ENCODE measurements at regions not wholly inside any gene's neighbourhood (a gene's known extent, or its start where the extent isn't known, plus 50 kb on each side); places are given as distances from the start of the nearest gene placed in this dataset.

GRCh38 chr21:28086861-28087581 is 905.7 kb downstream of the LTN1 start:
- no peaks in the 10 kb centered on the region for H3K79me2 ChIP-seq (ENCODE audit: control insufficient read depth, insufficient read depth, low read length)
- POLR2A ChIA-PET = no interaction called here
- H3K36me3 ChIP-seq (ENCODE audit: control insufficient read depth, insufficient read depth, low read length) = no peaks in the 10 kb centered on the region
- intact Hi-C loops (cut with micrococcal nuclease) (no loop called here), in situ Hi-C loops (cut with MboI) (no loop called here)
- WGBS (ENCODE audit: insufficient coverage, low coverage, missing lambda C conversion rate) = 2% methylated on average over 6 of the region's 6 CpGs
- H4K20me1 ChIP-seq (replicated peaks; ENCODE audit: control insufficient read depth, insufficient read depth, low read length) = no peaks in the 10 kb centered on the region
- DNase-seq (ENCODE audit: extremely low read depth in 1 of 4, low spot score in 3 of 4) = no peak
- H3K4me2 ChIP-seq (ENCODE audit: insufficient read depth, low read length) = no peak overlapping the region
- H3K9me1 ChIP-seq (ENCODE audit: control insufficient read depth, insufficient read depth, low read length) = no peaks in the 10 kb centered on the region
- H2AFZ ChIP-seq (ENCODE audit: low read depth, low read length) = no peak overlapping the region
- H3K9me3 ChIP-seq (replicated peaks; ENCODE audit: control insufficient read depth, insufficient read depth, low read depth, low read length) = no peaks in the 10 kb centered on the region; the same call in 1 of the 2 replicates
- no peak overlapping the region for H3K9ac ChIP-seq (ENCODE audit: insufficient read depth in 1 of 2, low read depth in 2 of 2, low read length in 2 of 2)
- TF ChIP-seq TFE3 (CRISPR knock-in tag; IDR thresholded peaks at IDR 0.05) (peak; percentile 91), ETV6 (IDR thresholded peaks at IDR 0.05; ENCODE audit: borderline replicate concordance in 1 of 2, low read depth in 2 of 2, low read length in 1 of 2) (no peak), ETV6 (CRISPR knock-in tag; IDR thresholded peaks at IDR 0.05; ENCODE audit: borderline replicate concordance) (no peak), EHMT2 (IDR thresholded peaks at IDR 0.05) (no peak), POLR3G (IDR thresholded peaks at IDR 0.05; ENCODE audit: extremely low read depth, insufficient read length, insufficient replicate concordance) (no peak)
- FAIRE-seq = no peak
- no peak overlapping the region for H3K4me3 ChIP-seq
- CTCF ChIA-PET (ENCODE audit: low intra/inter-chr PET ratio) = no interaction called here
- ATAC-seq = no peak
- H3K27me3 ChIP-seq (ENCODE audit: control insufficient read depth in 2 of 2, insufficient read depth in 2 of 2, low read length in 2 of 2) = no peaks in the 10 kb centered on the region
- H3K4me1 ChIP-seq (replicated peaks in 1 of 2; ENCODE audit: control insufficient read depth in 2 of 2, insufficient read depth in 2 of 2, low read length in 2 of 2) = no peaks in the 10 kb centered on the region
- no peak overlapping the region for H3K27ac ChIP-seq (ENCODE audit: extremely low read depth, low read depth, low read length)
- BruUV-seq (replicated peaks) = no TSS peak
